DOHH2 (cell line): ENCODE measurements at regions not wholly inside any gene's neighbourhood (a gene's known extent, or its start where the extent isn't known, plus 50 kb on each side); places are given as distances from the start of the nearest gene placed in this dataset.

Source experiments
- H3F3A ChIP-seq: fragments of 200-600 bp; sonication (generic), shearing (Covaris generic); 2 replicates; pipeline ENCODE4 v1.6.0; 2016; ENCODE audit warnings: antibody characterized with exemption, mild to moderate bottlenecking; ENCODE audit not compliant: control insufficient read depth, insufficient read depth
- H3K27ac ChIP-seq: fragments of 200-600 bp; sonication (generic); 2 replicates; pipeline ENCODE4 v1.5.1; 2014; ENCODE audit warnings: low read depth, mild to moderate bottlenecking, low read length, moderate library complexity
- H3K27me3 ChIP-seq: fragments of 200-600 bp; sonication (generic); 2 replicates; pipeline ENCODE4 v1.6.1; 2014; ENCODE audit warnings: mild to moderate bottlenecking, low read length, mixed read lengths; ENCODE audit not compliant: control insufficient read depth
- H3K36me3 ChIP-seq: fragments of 200-600 bp; sonication (generic); 2 replicates; pipeline ENCODE4 v1.6.1; 2014; ENCODE audit warnings: mild to moderate bottlenecking, low read length, moderate library complexity, mixed read lengths; ENCODE audit not compliant: control insufficient read depth
- H3K4me1 ChIP-seq: fragments of 200-600 bp; sonication (generic); 2 replicates; pipeline ENCODE4 v1.6.1; 2014; ENCODE audit warnings: mild to moderate bottlenecking, low read length, mixed read lengths; ENCODE audit not compliant: control insufficient read depth
- H3K4me2 ChIP-seq: fragments of 200-600 bp; sonication (generic); 2 replicates; pipeline ENCODE4 v1.6.0; 2014; ENCODE audit warnings: mild to moderate bottlenecking, low read length, moderate library complexity
- H3K4me3 ChIP-seq: fragments of 200-600 bp; sonication (generic); 2 replicates; pipeline ENCODE4 v1.5.1; 2014; ENCODE audit warnings: mild to moderate bottlenecking, low read length, mixed read lengths
- H3K79me2 ChIP-seq: fragments of 200-600 bp; sonication (generic); 2 replicates; pipeline ENCODE4 v1.6.1; 2014; ENCODE audit warnings: mild to moderate bottlenecking, low read length, mixed read lengths; ENCODE audit not compliant: control insufficient read depth
- H3K9me2 ChIP-seq: fragments of 200-600 bp; sonication (generic); replicated peaks from 2 replicates; pipeline ENCODE4 v1.6.1; 2014; ENCODE audit warnings: mild to moderate bottlenecking, low read length, mixed read lengths; ENCODE audit not compliant: control insufficient read depth
- H3K9me3 ChIP-seq: fragments of 200-600 bp; sonication (generic); 2 replicates; pipeline ENCODE4 v1.6.1; 2014; ENCODE audit warnings: antibody characterized with exemption, low read length, mixed read lengths; ENCODE audit not compliant: control insufficient read depth, insufficient read depth
- H4K20me1 ChIP-seq: fragments of 200-600 bp; sonication (generic); 2 replicates; pipeline ENCODE4 v1.6.0; 2014; ENCODE audit warnings: low read depth, mild to moderate bottlenecking, antibody characterized with exemption, low read length, moderate library complexity; ENCODE audit not compliant: control insufficient read depth, insufficient read depth
- CTCF ChIP-seq: fragments of 200-600 bp; sonication (generic); IDR thresholded peaks from one replicate; pipeline ENCODE4 v1.5.1; 2014; ENCODE audit warnings: antibody characterized with exemption, mild to moderate bottlenecking, low read depth, low read length; ENCODE audit not compliant: poor library complexity, severe bottlenecking
- EZH2phosphoT487 ChIP-seq: fragments of 200-600 bp; sonication (generic); IDR thresholded peaks from 2 replicates; pipeline ENCODE4 v1.6.1; 2017; ENCODE audit warnings: borderline replicate concordance, mild to moderate bottlenecking, antibody characterized with exemption, low read length, moderate library complexity, mixed read lengths

DNA sequence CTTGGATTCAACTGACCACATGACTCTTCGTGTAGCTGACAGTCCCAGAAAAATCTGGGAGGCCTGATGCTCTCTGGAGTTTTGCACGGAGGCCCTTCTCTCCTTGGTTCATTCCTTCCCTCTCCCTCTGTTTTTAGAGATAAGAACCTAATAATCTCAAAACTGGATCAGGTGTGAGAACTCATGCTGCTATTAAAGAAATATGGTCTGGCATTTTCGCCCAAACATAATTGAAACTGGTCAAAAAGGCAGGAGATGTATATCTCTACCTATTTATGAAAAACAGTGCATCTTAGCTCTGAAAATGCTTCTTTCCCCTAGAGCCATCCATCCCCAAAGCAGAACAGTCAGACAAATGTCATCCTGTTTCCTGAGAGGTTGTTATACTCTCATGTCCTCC is 397.5 kb downstream of the PRELID2 start:
- TF ChIP-seq EZH2phosphoT487 (no peak), CTCF (no peak)
- Histone ChIP-seq H3K27ac (no peak overlapping the region), H4K20me1 (no peaks in the 10 kb centered on the region), H3K4me1 (no peaks in the 10 kb centered on the region), H3F3A (no peaks in the 10 kb centered on the region), H3K4me2 (no peak overlapping the region), H3K36me3 (no peaks in the 10 kb centered on the region), H3K9me3 (no peaks in the 10 kb centered on the region), H3K79me2 (no peaks in the 10 kb centered on the region), H3K9me2 (no peaks in the 10 kb centered on the region), H3K27me3 (no peaks in the 10 kb centered on the region), H3K4me3 (no peak overlapping the region)

DNA sequence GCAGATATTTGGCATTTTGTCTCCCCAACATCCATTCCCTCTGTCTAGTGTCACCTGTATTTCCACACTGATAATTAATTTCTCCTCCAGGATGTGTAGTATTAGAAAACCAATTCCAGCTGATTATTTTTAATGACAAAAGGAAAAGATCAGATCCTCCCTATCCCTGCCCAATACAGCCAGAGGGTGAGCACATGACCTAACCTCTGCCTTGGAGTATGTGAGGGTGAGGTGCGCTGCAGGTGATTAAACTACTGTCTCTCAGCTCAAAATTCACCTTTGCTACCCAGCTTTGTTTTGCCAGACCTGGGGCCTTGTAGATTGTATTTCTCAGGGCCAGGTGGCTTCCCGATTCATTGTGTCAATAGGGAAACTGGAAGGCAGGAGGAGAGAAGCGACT is 402.1 kb downstream of the PRELID2 start:
- Histone ChIP-seq H3K9me3 (no peaks in the 10 kb centered on the region), H3K36me3 (no peaks in the 10 kb centered on the region), H3K27ac (no peak overlapping the region), H3K27me3 (no peaks in the 10 kb centered on the region), H3K79me2 (no peaks in the 10 kb centered on the region), H3K4me3 (no peak overlapping the region), H4K20me1 (no peaks in the 10 kb centered on the region), H3K4me1 (no peaks in the 10 kb centered on the region), H3F3A (no peaks in the 10 kb centered on the region), H3K9me2 (no peaks in the 10 kb centered on the region), H3K4me2 (no peak overlapping the region)
- no peak for TF ChIP-seq EZH2phosphoT487
- no peak for TF ChIP-seq CTCF

GRCh38 chr5:145429170-145429569 is 406.0 kb downstream of the PRELID2 start:
- Histone ChIP-seq H3F3A (no peaks in the 10 kb centered on the region), H3K4me2 (no peak overlapping the region), H3K4me3 (no peak overlapping the region), H3K27ac (no peak overlapping the region), H3K9me2 (no peaks in the 10 kb centered on the region), H3K79me2 (no peaks in the 10 kb centered on the region), H4K20me1 (no peaks in the 10 kb centered on the region), H3K36me3 (no peaks in the 10 kb centered on the region), H3K9me3 (no peaks in the 10 kb centered on the region), H3K4me1 (no peaks in the 10 kb centered on the region), H3K27me3 (no peaks in the 10 kb centered on the region)
- TF ChIP-seq EZH2phosphoT487 (no peak), CTCF (no peak)

DNA sequence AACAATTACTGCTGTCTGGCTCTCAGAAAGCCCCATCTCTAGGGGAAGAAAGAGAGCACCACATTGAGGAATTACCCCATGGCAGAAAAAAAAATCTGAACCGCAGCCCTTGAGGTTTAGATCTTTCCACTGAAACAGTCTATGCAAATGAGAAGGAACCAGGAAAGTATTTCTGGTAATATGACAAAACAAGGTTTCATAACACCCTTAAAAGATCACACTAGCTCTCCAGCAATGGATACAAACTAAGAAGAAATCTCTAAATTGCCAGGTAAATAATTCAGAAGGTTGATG is 427.1 kb downstream of the PRELID2 start:
- no peaks in the 10 kb centered on the region for H3F3A ChIP-seq
- H3K9me2 ChIP-seq, result no peaks in the 10 kb centered on the region
- no peak overlapping the region for H3K27ac ChIP-seq
- H3K36me3 ChIP-seq, result no peaks in the 10 kb centered on the region
- H3K4me2 ChIP-seq, result no peak overlapping the region
- H3K4me3 ChIP-seq, result no peak overlapping the region
- no peaks in the 10 kb centered on the region for H4K20me1 ChIP-seq
- TF ChIP-seq EZH2phosphoT487 (no peak), CTCF (no peak)
- H3K4me1 ChIP-seq, result no peaks in the 10 kb centered on the region
- H3K9me3 ChIP-seq, result no peaks in the 10 kb centered on the region; the same call in 1 of the 2 replicates
- H3K79me2 ChIP-seq, result no peaks in the 10 kb centered on the region
- H3K27me3 ChIP-seq, result no peaks in the 10 kb centered on the region
